Breast epithelium (tissue), 3 donors: ENCODE measurements at regions not wholly inside any gene's neighbourhood (a gene's known extent, or its start where the extent isn't known, plus 50 kb on each side); places are given as distances from the start of the nearest gene placed in this dataset.

Experiments
- CTCF ChIP-seq, 3 donors: fragments of 450-650 bp; IDR thresholded peaks; one replicate each; pipeline ENCODE4 v1.5.1; 2016 to 2017; ENCODE audit warnings: antibody characterized with exemption in 3 of 3, mild to moderate bottlenecking in 3 of 3, moderate library complexity in 3 of 3
- POLR2A ChIP-seq: fragments of 450-650 bp; IDR thresholded peaks from one replicate; pipeline ENCODE4 v1.6.1; 2016; ENCODE audit warnings: antibody characterized with exemption, mild to moderate bottlenecking, moderate library complexity

DNA sequence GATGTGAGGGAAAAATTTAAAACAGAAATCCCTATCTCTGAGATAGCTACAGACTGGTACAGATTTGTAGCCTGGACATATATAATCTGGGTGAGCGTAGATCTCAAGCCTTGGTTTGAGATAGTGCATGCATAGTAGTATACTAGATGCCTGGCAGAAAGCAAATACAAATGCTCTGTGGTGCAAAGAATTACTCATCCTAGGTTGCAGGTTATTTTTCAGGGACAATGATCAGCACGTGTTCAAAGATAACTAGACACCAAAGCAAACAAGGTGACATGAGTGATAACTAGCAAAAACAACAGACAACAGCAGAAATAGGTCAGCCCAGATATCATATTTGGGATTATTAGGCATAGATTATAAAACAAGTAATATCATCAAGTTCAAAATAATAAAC is 292.5 kb downstream of the HLX start:
- TF ChIP-seq CTCF (IDR thresholded peaks at IDR 0.05) (no peak), POLR2A (no peak)
